Muscle layer of colon (tissue), 2 donors: ENCODE measurements at regions not wholly inside any gene's neighbourhood (a gene's known extent, or its start where the extent isn't known, plus 50 kb on each side); places are given as distances from the start of the nearest gene placed in this dataset.
"Not testable (repeated sequence)": the region's sequence is repeated elsewhere in the genome, so short reads cannot be mapped to it uniquely, and the experiment has no call there.

Experiments used
- H3K27ac ChIP-seq: one replicate; pipeline ENCODE4 v1.7.0; 2013; ENCODE audit warnings: low read depth, mild to moderate bottlenecking, low read length, moderate library complexity
- H3K27me3 ChIP-seq, 2 donors: one replicate each; pipeline ENCODE4 v1.7.0; 2013; ENCODE audit warnings: low read length in 2 of 2, mild to moderate bottlenecking in 2 of 2; ENCODE audit not compliant: insufficient read depth in 2 of 2, control insufficient read depth in 1 of 2
- H3K36me3 ChIP-seq: one replicate; pipeline ENCODE4 v1.7.0; 2013; ENCODE audit warnings: mild to moderate bottlenecking, low read length; ENCODE audit not compliant: insufficient read depth
- H3K4me1 ChIP-seq: one replicate; pipeline ENCODE4 v1.7.0; 2013; ENCODE audit warnings: mild to moderate bottlenecking, low read length; ENCODE audit not compliant: insufficient read depth
- H3K4me3 ChIP-seq, 2 donors: one replicate each; pipeline ENCODE4 v1.7.0; 2013; ENCODE audit warnings: low read length in 2 of 2, low read depth in 1 of 2, mild to moderate bottlenecking in 1 of 2, moderate library complexity in 1 of 2
- H3K9ac ChIP-seq: one replicate; pipeline ENCODE4 v1.7.0; 2013; ENCODE audit warnings: low read length
- H3K9me3 ChIP-seq: one replicate; pipeline ENCODE4 v1.7.0; 2013; ENCODE audit warnings: mild to moderate bottlenecking, low read length
- donor health status: abdominal sarcoma.
- donor health status: Adenocarcinoma of cecum.

DNA sequence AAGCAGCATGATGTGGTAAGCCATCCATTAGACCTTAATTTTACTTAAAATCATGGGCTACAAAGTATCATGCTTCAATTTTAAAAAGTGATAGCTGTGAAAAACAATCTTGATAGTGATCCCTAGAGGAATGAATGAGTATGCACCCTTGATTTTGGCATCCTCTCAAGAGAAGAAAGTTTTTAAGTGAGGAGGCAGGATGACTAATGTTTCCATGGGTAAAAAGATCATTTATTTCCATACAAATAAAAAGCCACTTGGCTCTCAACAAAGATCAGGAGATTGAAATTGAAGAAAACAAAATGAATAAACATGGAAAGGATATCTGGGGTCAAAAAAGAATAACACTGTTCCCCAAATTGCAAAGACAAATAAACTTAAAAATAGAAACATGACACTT, 305.4 kb downstream of the MEX3B start:
- Histone ChIP-seq H3K4me1 (no peaks in the 10 kb centered on the region), H3K27ac (no peak overlapping the region)

DNA sequence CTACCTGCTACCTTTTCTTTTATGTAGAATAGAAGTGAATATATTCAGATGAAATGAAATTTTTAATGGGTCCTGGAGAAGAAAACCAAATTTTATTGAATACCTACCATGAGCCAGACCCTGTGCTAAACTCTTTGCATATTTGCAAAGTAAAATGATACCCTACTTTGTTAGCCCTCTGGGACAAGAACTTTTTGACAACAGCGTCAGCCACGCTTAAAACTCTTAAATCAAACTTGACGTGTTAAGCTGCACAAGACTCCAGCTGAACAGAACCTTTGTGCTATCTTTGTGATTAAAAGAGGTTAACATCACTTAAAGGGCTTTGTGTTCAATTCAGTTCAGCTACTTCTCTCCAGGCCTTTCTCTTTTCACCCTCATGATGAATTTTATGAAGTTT, 316.5 kb downstream of the MEX3B start:
- Histone ChIP-seq H3K27ac (no peak overlapping the region), H3K4me3 (no peak overlapping the region), H3K27me3 (no peaks in the 10 kb centered on the region), H3K9ac (no peak overlapping the region), H3K9me3 (no peaks in the 10 kb centered on the region), H3K4me1 (peaks cover 18% of the 10 kb centered on the region), H3K36me3 (no peaks in the 10 kb centered on the region)

More for the DNA sequence above, 305.4 kb downstream of the MEX3B start:
- H3K4me3 ChIP-seq: no peak overlapping the region
- no peaks in the 10 kb centered on the region for H3K9me3 ChIP-seq
- no peak overlapping the region for H3K9ac ChIP-seq
- H3K36me3 ChIP-seq: no peaks in the 10 kb centered on the region
- no peaks in the 10 kb centered on the region for H3K27me3 ChIP-seq

DNA sequence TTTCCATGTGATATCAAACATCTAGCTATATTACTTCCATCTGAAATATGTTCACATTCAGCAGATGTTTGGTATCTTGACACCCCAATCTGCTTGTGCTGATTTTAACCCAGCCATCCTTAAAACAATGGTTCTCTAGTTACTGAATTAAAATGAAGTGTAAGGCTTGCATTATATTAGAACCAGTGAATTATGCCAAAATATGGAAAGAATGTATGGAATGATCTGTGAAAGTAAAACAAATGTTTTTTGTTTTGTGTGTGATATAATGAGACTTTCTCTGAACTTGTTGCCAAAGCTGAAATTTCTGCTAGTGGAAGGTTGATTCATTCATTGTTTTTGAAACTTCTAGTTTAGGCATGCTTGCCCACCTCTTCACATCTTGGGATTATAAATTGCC, 317.1 kb downstream of the MEX3B start:
- peaks cover 24% of the 10 kb centered on the region for H3K4me1 ChIP-seq
- no peaks in the 10 kb centered on the region for H3K36me3 ChIP-seq
- H3K9me3 ChIP-seq: no peaks in the 10 kb centered on the region
- H3K9ac ChIP-seq: no peak overlapping the region
- H3K27me3 ChIP-seq: no peaks in the 10 kb centered on the region
- no peak overlapping the region for H3K27ac ChIP-seq
- no peak overlapping the region for H3K4me3 ChIP-seq

DNA sequence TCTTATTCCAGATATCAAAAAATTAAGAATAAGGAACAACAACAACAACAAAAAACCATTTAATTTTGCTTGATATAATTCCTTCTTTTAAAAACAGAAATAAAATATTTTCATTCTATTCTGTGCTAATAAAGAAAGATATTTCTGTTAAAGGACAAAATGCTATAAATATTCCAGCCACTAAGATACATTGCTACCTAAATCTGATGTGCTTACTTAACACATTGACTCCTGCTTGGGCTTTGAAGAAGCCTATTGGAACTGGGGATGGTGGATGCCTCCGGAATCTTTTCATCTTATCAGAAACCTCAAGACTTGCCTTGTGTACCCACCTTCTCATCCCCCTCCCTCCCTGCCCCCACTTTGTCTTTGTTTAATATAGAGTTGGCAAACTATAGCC, 320.2 kb downstream of the MEX3B start:
- no peaks in the 10 kb centered on the region for H3K36me3 ChIP-seq
- peaks cover 36% of the 10 kb centered on the region for H3K4me1 ChIP-seq
- H3K9ac ChIP-seq: no peak overlapping the region
- no peaks in the 10 kb centered on the region for H3K9me3 ChIP-seq
- no peak overlapping the region for H3K27ac ChIP-seq
- no peaks in the 10 kb centered on the region for H3K27me3 ChIP-seq
- no peak overlapping the region for H3K4me3 ChIP-seq

DNA sequence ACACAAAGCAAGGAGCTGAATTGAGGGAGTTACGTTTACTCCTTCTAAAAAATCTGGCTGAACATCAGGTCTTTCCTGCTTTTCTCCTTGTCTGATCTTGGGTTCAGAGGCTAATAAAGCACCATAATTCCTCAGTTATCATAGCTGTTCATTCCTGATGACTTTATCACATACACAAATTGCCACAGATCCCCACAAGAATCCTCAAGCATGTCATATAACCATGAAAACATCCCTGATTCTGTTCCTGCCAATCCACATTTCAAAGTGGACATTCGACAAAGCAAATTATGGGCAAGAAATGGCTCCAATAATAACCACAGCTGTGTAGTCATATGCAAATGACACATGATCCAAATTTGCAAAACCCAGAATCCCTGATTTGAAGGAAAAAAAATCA, 321.3 kb downstream of the MEX3B start:
- Histone ChIP-seq H3K4me3 (no peak overlapping the region), H3K9me3 (no peaks in the 10 kb centered on the region), H3K36me3 (no peaks in the 10 kb centered on the region), H3K9ac (no peak overlapping the region), H3K27ac (no peak overlapping the region), H3K4me1 (peaks cover 36% of the 10 kb centered on the region), H3K27me3 (no peaks in the 10 kb centered on the region)

DNA sequence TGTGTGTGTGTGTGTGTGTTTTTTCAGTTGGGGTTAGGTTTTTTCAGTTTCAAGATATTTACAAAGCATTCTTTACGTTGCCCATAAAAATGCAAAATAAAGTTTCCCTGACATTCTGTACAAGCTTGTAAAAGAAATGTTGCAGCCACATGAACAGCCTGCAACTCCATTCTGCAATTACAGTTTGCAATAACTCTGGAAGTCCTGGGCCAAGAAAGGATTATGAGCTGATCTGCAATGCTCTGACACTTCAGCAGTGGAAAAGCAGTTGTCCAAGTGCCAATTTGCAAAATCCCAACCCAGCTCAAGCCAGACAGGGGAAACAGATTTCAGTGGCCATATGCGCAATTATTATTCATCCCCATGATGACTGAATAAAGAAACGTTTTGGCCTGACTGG, 322.1 kb downstream of the MEX3B start:
- H3K27ac ChIP-seq: no peak overlapping the region
- peaks cover 36% of the 10 kb centered on the region for H3K4me1 ChIP-seq
- no peaks in the 10 kb centered on the region for H3K9me3 ChIP-seq
- H3K9ac ChIP-seq: no peak overlapping the region
- no peak overlapping the region for H3K4me3 ChIP-seq
- H3K36me3 ChIP-seq: no peaks in the 10 kb centered on the region
- no peaks in the 10 kb centered on the region for H3K27me3 ChIP-seq

DNA sequence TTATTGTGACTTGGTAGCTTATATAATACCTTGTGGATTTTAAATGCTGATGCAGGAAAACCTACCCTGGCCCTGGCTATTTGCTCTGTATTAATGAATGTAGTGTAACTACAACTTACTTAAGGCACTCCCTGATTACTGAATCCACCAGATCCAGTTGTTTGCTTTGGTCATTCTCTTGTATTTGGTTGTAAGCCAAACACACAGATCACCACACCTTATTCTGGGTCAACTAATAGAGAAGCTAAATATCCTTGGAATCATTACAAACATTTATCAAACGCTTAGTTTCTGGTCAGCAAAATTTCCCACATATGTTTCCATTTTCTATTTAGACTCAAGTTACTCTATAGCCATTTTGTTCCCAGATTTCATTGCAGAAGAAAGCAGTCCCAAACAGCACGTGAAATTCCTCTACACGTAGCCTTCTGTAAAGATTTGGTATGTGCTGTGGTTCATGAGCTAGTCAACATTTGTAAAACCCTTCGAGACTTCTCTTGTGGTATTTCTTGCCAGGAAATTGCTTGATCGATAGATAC, 322.6 kb downstream of the MEX3B start:
- no peaks in the 10 kb centered on the region for H3K36me3 ChIP-seq
- no peaks in the 10 kb centered on the region for H3K9me3 ChIP-seq
- H3K4me3 ChIP-seq: no peak overlapping the region
- no peaks in the 10 kb centered on the region for H3K27me3 ChIP-seq
- H3K9ac ChIP-seq: no peak overlapping the region
- no peak overlapping the region for H3K27ac ChIP-seq
- peaks cover 36% of the 10 kb centered on the region for H3K4me1 ChIP-seq

DNA sequence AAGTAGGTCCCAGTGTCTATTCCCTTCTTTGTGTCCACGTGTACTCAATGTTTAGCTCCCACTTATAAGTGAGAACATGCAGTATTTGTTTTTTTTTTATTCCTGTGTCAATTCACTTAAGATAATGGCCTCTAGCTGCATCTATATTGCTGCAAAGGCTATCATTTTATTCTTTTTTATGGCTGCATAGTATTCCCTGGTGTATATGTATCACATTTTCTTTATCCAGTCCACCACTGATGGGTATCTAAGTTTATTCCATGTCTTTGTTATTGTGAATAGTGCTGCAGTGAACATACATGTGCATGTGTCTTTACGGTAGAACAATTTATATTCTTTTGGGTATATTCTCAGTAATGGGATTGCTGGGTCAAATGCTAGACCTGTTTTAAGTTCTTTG, 329.4 kb downstream of the MEX3B start:
- not testable (repeated sequence) for H3K4me1 ChIP-seq, H3K27ac ChIP-seq, H3K9ac ChIP-seq, H3K9me3 ChIP-seq, H3K4me3 ChIP-seq, H3K27me3 ChIP-seq, H3K36me3 ChIP-seq

DNA sequence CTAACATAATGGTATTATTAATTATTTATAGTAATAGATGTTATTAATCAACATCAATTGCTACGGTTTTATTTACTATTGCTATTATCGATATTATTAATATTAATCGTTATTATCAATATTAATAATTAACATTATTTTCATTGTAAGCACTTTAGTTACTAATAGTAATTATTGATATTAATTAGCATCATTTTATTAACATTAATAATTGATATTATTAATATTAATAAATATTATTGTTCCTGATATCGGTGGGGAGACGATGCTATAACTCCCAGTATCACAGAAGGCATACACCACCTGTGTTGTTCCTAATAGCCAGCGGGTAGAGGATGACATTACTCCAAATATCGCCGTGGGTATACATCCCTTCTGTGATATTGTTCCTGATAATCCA, 335.5 kb downstream of the MEX3B start:
- Histone ChIP-seq H3K36me3 (no peaks in the 10 kb centered on the region), H3K4me1 (no peaks in the 10 kb centered on the region), H3K27me3 (no peaks in the 10 kb centered on the region), H3K9me3 (no peaks in the 10 kb centered on the region), H3K9ac (no peak overlapping the region), H3K4me3 (no peak overlapping the region), H3K27ac (no peak overlapping the region)

DNA sequence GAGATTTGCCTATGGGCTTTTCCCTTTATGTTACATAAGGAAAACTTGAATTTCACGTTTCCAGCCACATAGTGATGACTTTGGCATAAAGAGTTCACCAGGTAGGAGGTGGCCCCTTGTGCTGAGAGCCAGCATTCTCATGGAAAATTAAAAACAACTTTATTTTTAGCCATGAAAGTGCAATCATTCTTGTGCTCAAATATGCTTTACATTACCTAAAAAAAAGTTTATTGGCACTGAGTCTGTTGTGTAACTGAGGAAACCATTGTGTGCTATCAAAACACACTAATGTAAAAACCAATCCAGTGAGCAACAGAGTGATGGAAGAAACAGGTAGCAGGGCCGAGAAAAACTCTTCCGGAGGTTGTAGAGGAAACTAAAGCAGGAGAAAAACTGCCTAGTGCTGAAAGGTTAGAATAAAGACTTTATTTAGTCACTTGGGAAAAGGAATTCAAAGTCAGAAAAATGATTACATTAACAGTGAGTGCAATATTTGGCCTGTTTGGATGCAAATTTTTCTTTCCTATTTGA, 332.9 kb upstream of the TMC3 start:
- not testable (repeated sequence) for H3K27ac ChIP-seq, H3K27me3 ChIP-seq, H3K9ac ChIP-seq, H3K36me3 ChIP-seq, H3K4me3 ChIP-seq, H3K4me1 ChIP-seq, H3K9me3 ChIP-seq

DNA sequence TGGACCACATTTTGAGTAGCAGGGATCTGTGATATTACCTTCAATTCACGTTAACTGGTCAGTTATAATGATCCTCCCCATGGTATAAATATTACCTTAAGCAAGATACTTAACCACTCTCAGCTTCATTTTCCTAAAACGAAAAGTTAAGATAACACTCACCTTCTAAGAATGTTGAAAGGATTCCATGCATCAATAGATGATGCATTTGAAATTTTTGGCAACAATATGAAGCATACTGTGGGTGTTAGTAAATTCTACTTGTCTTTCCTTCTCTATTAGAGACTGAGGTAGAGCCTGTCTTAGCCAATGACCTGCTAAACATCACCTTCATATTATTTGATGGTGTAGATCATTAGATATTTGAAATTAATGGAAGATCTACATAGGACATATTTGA, 331.7 kb upstream of the TMC3 start:
- not testable (repeated sequence) for H3K36me3 ChIP-seq, H3K4me1 ChIP-seq, H3K27me3 ChIP-seq, H3K9ac ChIP-seq, H3K4me3 ChIP-seq, H3K9me3 ChIP-seq, H3K27ac ChIP-seq

DNA sequence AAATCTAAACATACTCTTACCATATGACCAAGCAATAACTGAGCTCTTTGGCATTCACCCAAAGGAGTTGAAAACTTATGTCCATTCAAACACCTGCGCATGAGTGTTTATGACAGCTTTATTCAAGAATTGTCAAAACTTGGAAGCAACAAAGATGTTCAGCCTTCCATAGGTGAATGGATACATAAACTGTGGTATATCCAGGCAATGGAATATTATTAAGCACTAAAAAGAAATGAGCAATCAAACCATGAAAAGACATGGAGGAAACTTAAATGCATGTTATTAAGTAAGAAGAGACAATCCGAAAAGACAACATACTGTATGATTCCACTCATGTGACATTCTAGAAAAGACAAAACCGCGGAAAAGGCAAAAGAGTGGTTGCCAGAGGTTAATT, 312.0 kb upstream of the TMC3 start:
- Histone ChIP-seq H3K36me3 (no peaks in the 10 kb centered on the region), H3K9me3 (no peaks in the 10 kb centered on the region), H3K27ac (no peak overlapping the region), H3K9ac (no peak overlapping the region), H3K27me3 (no peaks in the 10 kb centered on the region), H3K4me1 (no peaks in the 10 kb centered on the region), H3K4me3 (no peak overlapping the region)
